ENCODE measurements at regions not wholly inside any gene's neighbourhood (a gene's known extent, or its start where the extent isn't known, plus 50 kb on each side); places are given as distances from the start of the nearest gene placed in this dataset.

GRCh38 chrX:69094977-69095669, 70.1 kb downstream of the PJA1 start:
- TF ChIP-seq GATA3 (IDR thresholded peaks at IDR 0.05; ENCODE audit: low read depth, low read length) (no peak), GATA2 (IDR thresholded peaks at IDR 0.05; ENCODE audit: low read depth, low read length) (no peak)

All from SH-SY5Y (cell line).